A673 (cell line): ENCODE measurements at regions not wholly inside any gene's neighbourhood (a gene's known extent, or its start where the extent isn't known, plus 50 kb on each side); places are given as distances from the start of the nearest gene placed in this dataset.

Experiments
- CTCF ChIP-seq: fragments of 300-800, 200-600 bp; sonication (generic); conservative IDR thresholded peaks from 2 replicates; pipeline ENCODE4 v1.5.1; 2017; ENCODE audit warnings: low read depth, mild to moderate bottlenecking, antibody characterized with exemption, low read length, moderate library complexity, mixed read lengths
- EZH2 ChIP-seq: fragments of 200-600 bp; sonication (generic); IDR thresholded peaks from 2 replicates; pipeline ENCODE4 v1.6.1; 2017; ENCODE audit warnings: borderline replicate concordance, low read depth, mild to moderate bottlenecking, mixed read lengths, antibody characterized with exemption, low read length; ENCODE audit not compliant: poor library complexity, severe bottlenecking

DNA sequence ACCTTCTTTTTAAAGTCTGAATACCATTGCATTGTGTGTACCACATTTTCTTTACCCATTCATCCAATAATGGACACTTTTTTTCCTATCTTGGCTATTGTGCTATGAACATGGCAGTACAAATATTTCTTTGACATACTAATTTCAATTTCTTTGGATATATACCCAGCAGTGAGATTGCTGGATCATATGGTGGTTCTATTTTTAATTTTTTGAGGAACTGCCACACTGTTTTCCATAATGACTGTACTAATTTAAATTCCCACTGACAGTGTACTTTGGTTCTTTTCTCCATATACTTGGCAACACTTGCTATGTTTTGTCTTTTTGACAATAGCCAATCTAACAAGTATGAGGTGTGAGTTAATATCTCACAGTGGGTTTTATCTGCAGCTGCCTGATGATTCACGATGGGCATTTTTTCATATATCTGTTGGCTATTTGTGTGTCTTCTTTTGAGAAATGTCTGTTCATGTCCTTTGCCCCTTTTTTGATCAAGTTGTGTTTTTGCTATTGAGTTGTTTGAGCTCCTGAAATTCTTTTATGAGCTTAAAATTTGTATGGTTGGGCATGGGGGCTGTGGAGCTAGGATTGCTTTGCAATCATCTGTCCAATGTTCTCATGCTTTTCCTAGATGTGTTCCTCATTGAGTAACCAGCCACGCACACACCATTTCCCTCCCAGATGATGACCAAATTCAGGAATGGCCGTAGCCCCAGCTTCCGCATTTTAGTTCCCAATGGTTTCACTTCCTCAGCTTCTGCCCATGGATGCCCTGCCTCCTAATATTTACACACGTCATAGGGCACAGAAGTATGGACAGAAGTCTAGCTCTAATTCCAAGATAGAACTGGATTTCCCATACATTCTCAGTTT is 380.0 kb upstream of the SGCG start:
- TF ChIP-seq CTCF = no peak
- no peak for TF ChIP-seq EZH2
